ENCODE measurements at regions not wholly inside any gene's neighbourhood (a gene's known extent, or its start where the extent isn't known, plus 50 kb on each side); places are given as distances from the start of the nearest gene placed in this dataset.
"Not testable (repeated sequence)": the region's sequence is repeated elsewhere in the genome, so short reads cannot be mapped to it uniquely, and the experiment has no call there.

DNA sequence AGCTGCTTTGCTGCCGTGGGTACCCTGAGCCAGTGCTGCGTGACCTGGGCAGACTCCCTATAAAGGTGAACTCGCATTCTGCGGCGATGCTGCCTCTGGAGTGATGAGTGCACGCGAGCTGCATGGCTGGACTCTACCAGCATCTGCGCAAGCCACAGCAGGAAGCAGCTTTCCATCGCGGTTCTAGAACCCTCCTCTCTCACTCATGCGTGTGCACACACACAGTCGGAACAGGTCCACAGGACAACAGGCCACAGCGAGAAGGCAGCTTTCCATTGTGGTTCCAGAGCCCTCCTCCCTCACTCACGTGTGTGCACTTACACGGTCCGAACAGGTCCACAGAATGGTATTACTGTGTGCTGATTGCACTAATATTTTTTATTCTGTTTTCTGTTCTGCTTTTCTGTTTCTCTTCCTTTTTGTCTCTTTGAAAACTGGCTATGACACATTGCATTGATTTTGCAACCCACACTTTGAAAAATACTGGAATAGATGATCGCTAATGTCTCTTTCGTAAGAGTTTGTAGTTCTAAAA, 80.2 kb upstream of the CRYM start:
- H3K27me3 Mint-ChIP-seq (ENCODE audit: low read depth): peaks cover 16% of the 10 kb centered on the region
- CTCF ChIA-PET; H3K27ac Mint-ChIP-seq; H3K36me3 Mint-ChIP-seq (ENCODE audit: low read depth); H3K9me3 Mint-ChIP-seq (ENCODE audit: insufficient read depth); DNase-seq; H3K4me3 Mint-ChIP-seq; H3K4me1 Mint-ChIP-seq (ENCODE audit: low read depth); POLR2A ChIA-PET; ATAC-seq: not testable (repeated sequence)

GRCh38 chr16:21356308-21356707, 78.2 kb upstream of the CRYM start:
- H3K4me3 Mint-ChIP-seq; POLR2A ChIA-PET; H3K27ac Mint-ChIP-seq; DNase-seq; ATAC-seq; H3K4me1 Mint-ChIP-seq (ENCODE audit: low read depth); H3K9me3 Mint-ChIP-seq (ENCODE audit: insufficient read depth); CTCF ChIA-PET; H3K36me3 Mint-ChIP-seq (ENCODE audit: low read depth): not testable (repeated sequence)
- H3K27me3 Mint-ChIP-seq (ENCODE audit: low read depth): peaks cover 13% of the 10 kb centered on the region

- H3K27ac Mint-ChIP-seq; H3K4me1 Mint-ChIP-seq (ENCODE audit: low read depth); H3K36me3 Mint-ChIP-seq (ENCODE audit: low read depth); H3K4me3 Mint-ChIP-seq; H3K9me3 Mint-ChIP-seq (ENCODE audit: insufficient read depth); CTCF ChIA-PET; H3K27me3 Mint-ChIP-seq (ENCODE audit: low read depth); POLR2A ChIA-PET; ATAC-seq; DNase-seq: not testable (repeated sequence)
Measured at GRCh38 chr16:21351433-21351832, 73.3 kb upstream of the CRYM start.

GRCh38 chr16:21350851-21351250, 72.8 kb upstream of the CRYM start:
- H3K36me3 Mint-ChIP-seq (ENCODE audit: low read depth); H3K4me1 Mint-ChIP-seq (ENCODE audit: low read depth): not testable (repeated sequence)

GRCh38 chr16:21349336-21349735, 71.2 kb upstream of the CRYM start:
- H3K4me1 Mint-ChIP-seq (ENCODE audit: low read depth); DNase-seq; H3K9me3 Mint-ChIP-seq (ENCODE audit: insufficient read depth); H3K4me3 Mint-ChIP-seq; H3K36me3 Mint-ChIP-seq (ENCODE audit: low read depth); ATAC-seq; POLR2A ChIA-PET; CTCF ChIA-PET; H3K27me3 Mint-ChIP-seq (ENCODE audit: low read depth); H3K27ac Mint-ChIP-seq: not testable (repeated sequence)

More at GRCh38 chr16:21350851-21351250, 72.8 kb upstream of the CRYM start:
- CTCF ChIA-PET; H3K9me3 Mint-ChIP-seq (ENCODE audit: insufficient read depth); POLR2A ChIA-PET; H3K27ac Mint-ChIP-seq; ATAC-seq; H3K4me3 Mint-ChIP-seq; DNase-seq; H3K27me3 Mint-ChIP-seq (ENCODE audit: low read depth): not testable (repeated sequence)

GRCh38 chr16:21348815-21349214, 70.7 kb upstream of the CRYM start:
- H3K9me3 Mint-ChIP-seq (ENCODE audit: insufficient read depth); H3K4me1 Mint-ChIP-seq (ENCODE audit: low read depth); H3K36me3 Mint-ChIP-seq (ENCODE audit: low read depth); H3K4me3 Mint-ChIP-seq; POLR2A ChIA-PET; ATAC-seq; H3K27me3 Mint-ChIP-seq (ENCODE audit: low read depth); CTCF ChIA-PET; H3K27ac Mint-ChIP-seq; DNase-seq: not testable (repeated sequence)

DNA sequence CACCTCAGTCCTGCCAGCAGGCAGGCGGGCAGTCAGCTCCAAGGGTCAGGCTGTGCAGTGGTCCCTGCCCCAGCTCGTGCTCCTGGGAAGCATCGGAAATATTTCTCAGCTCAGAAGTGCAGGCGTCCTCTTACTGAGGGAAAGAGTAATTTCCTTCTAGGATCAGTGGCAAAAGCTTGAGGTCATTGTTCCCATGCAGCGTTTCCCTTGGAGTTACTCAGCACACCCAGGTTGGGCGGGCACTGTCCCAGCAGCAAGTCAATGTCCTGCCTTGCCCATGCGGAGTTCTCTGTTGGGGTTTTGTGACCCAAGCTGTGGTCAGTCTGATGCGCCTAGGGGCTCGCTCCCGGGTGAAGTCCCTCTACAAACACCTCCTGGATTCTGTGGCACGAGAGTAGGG, 69.4 kb upstream of the CRYM start:
- ATAC-seq; H3K27ac Mint-ChIP-seq; CTCF ChIA-PET; H3K27me3 Mint-ChIP-seq (ENCODE audit: low read depth); DNase-seq; H3K4me1 Mint-ChIP-seq (ENCODE audit: low read depth); H3K4me3 Mint-ChIP-seq; H3K36me3 Mint-ChIP-seq (ENCODE audit: low read depth); H3K9me3 Mint-ChIP-seq (ENCODE audit: insufficient read depth); POLR2A ChIA-PET: not testable (repeated sequence)

- not testable (repeated sequence) for ATAC-seq
Measured at GRCh38 chr16:21346756-21347491, 68.8 kb upstream of the CRYM start.

DNA sequence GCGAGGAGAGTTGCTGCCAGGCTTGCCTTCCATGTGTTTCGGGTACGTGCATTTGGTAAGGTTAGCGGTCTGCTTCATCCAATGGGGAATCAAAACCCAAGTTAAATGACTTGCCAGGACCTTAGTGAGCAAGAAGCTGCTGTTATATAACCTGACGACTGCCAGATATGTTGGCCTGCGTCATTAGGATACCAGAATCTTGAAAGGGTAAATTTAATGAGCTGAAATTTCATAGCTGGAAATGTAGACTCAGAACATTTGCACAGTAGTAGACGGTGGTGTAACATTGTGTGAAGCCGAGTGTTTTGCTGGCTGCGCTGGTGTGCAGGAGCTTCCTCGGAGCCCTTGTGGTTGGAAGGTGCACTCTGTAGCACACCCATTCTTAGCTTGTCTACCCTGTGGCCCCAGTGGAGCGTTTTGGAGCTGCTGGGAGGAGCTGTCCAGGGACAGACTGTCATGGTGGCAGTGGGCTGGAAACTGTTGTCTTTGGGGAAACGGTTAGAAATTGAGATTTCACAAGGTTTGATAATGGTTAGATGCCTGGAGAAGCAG, 66.3 kb upstream of the CRYM start:
- H3K27ac Mint-ChIP-seq; DNase-seq; POLR2A ChIA-PET; H3K4me3 Mint-ChIP-seq; H3K4me1 Mint-ChIP-seq (ENCODE audit: low read depth); CTCF ChIA-PET; H3K36me3 Mint-ChIP-seq (ENCODE audit: low read depth); H3K27me3 Mint-ChIP-seq (ENCODE audit: low read depth); H3K9me3 Mint-ChIP-seq (ENCODE audit: insufficient read depth); ATAC-seq: not testable (repeated sequence)

More at GRCh38 chr16:21346756-21347491, 68.8 kb upstream of the CRYM start:
- H3K4me3 Mint-ChIP-seq; CTCF ChIA-PET; POLR2A ChIA-PET; DNase-seq; H3K9me3 Mint-ChIP-seq (ENCODE audit: insufficient read depth); H3K36me3 Mint-ChIP-seq (ENCODE audit: low read depth); H3K27ac Mint-ChIP-seq; H3K4me1 Mint-ChIP-seq (ENCODE audit: low read depth); H3K27me3 Mint-ChIP-seq (ENCODE audit: low read depth): not testable (repeated sequence)

- Mint-ChIP-seq H3K27me3 (ENCODE audit: low read depth) (peaks cover 14% of the 10 kb centered on the region), H3K36me3 (ENCODE audit: low read depth) (no peaks in the 10 kb centered on the region), H3K4me1 (ENCODE audit: low read depth) (no peaks in the 10 kb centered on the region), H3K27ac (no peak overlapping the region), H3K4me3 (no peak overlapping the region), H3K9me3 (ENCODE audit: insufficient read depth) (no peaks in the 10 kb centered on the region)
- CTCF ChIA-PET: no interaction called here
- DNase-seq: no peak
- ATAC-seq: no peak
- POLR2A ChIA-PET: no interaction called here
Measured at GRCh38 chr16:21341101-21341500, 63.0 kb upstream of the CRYM start.

DNA sequence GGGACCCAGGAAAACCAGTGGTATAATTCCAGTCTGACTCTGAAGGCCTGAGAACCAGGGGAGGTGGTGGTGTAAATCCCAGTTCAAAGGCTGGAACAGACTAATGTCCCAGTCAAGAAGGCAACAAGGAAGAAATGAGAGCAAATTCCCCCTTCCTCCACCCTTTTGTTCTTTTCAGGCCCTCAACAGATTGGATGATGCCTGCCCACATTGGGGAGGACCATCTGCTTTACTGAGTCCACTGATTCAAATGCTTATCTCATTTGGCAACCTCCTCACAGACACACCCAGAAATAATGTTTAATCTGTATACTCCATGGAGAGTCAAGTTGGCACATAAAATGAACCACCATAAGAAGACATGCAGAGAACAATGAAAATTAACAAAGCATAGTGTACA, 61.9 kb upstream of the CRYM start:
- Mint-ChIP-seq H3K4me1 (ENCODE audit: low read depth) (no peaks in the 10 kb centered on the region), H3K9me3 (ENCODE audit: insufficient read depth) (no peaks in the 10 kb centered on the region), H3K27ac (no peak overlapping the region), H3K36me3 (ENCODE audit: low read depth) (no peaks in the 10 kb centered on the region), H3K27me3 (ENCODE audit: low read depth) (peaks cover 16% of the 10 kb centered on the region), H3K4me3 (no peak overlapping the region)
- ATAC-seq (no peak), DNase-seq (no peak)
- POLR2A ChIA-PET: no interaction called here
- CTCF ChIA-PET: no interaction called here

DNA sequence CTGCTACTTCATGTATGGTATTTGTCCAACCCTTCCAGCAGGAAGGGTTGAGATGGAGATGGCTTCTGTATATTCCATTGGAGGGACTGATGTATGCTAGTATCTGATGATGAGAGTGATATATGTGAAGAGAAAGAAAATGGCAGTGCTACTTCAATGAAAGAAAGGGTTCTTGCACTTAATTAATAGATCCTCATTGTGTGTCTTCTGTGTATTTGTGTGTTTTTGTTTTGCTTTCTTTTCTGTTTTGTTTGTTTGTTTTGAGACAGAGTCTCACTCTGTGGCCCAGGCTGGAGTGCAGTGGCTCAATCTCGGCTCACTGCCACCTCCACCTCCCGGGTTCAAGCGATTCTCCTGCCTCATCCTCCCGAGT, 61.2 kb upstream of the CRYM start:
- H3K9me3 Mint-ChIP-seq (ENCODE audit: insufficient read depth): no peaks in the 10 kb centered on the region
- ATAC-seq (no peak), DNase-seq (no peak)
- H3K27ac Mint-ChIP-seq: no peak overlapping the region
- no peaks in the 10 kb centered on the region for H3K36me3 Mint-ChIP-seq (ENCODE audit: low read depth)
- CTCF ChIA-PET: no interaction called here
- H3K4me3 Mint-ChIP-seq: no peak overlapping the region
- H3K4me1 Mint-ChIP-seq (ENCODE audit: low read depth): no peaks in the 10 kb centered on the region
- peaks cover 18% of the 10 kb centered on the region for H3K27me3 Mint-ChIP-seq (ENCODE audit: low read depth)
- POLR2A ChIA-PET: no interaction called here
